ENCODE measurements at regions not wholly inside any gene's neighbourhood (a gene's known extent, or its start where the extent isn't known, plus 50 kb on each side); places are given as distances from the start of the nearest gene placed in this dataset.
"Not testable (repeated sequence)": the region's sequence is repeated elsewhere in the genome, so short reads cannot be mapped to it uniquely, and the experiment has no call there.

DNA sequence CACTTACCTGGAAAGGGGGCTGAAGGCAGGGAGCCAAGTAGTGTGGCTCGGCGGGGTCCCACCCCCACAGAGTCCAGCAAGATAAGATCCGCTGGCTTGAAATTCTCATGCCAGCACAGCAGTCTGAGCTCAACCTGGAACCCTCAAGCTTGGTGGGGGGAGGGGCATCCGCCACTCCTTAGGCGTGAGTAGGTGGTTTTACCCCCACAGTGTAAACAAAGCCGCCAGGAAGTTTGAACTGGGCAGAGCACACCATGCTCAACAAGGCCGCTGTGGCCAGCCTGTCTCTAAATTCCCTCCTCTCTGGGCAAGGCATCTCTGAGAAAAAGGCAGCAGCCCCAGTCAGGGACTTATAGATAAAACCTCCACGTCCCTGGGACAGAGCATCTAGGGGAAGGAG, 156.3 kb downstream of the KBTBD8 start:
- no peak for DNase-seq (ENCODE audit: low spot score)

- no peak for DNase-seq (ENCODE audit: low spot score)
Measured at GRCh38 chr3:67167481-67167880, 169.4 kb downstream of the KBTBD8 start.

GRCh38 chr3:67171841-67172240, 173.7 kb downstream of the KBTBD8 start:
- DNase-seq (ENCODE audit: low spot score): no peak

DNA sequence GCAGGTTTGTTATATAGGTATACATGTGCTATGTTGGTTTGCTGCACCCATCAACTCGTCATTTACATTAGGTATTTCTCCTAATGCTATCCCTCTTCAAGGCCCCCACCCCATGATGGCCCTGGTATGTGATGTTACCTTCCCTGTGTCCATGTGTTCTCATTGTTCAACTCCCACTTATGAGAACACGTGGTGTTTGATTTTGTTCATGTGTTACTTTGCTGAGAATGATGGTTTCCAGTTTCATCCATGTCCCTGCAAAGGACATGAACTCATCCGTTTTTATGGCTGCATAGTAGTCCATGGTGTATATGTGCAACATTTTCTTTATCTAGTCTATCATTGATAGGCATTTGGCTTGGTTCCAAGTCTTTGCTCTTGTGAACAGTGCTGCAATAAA, 175.0 kb downstream of the KBTBD8 start:
- DNase-seq (ENCODE audit: low spot score): not testable (repeated sequence)

DNA sequence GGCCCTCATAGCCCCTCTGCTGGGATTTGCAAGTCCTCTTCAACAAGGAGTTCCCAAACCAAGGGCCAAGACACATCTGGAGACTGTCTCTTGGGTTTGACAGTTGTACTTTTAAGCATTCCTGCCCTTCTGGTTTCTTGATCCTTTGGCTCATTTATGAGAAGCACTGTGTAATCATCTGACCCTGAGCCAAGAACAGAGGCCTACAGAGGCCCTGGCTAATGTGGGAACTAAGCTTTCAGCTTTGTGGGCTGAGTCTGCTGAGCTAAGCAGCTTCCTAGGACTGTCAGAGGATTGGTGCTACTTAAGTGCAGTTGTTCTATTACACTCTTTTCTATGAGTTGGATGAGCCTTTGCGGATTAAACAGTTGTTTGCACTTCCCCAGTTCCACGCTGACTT, 178.3 kb downstream of the KBTBD8 start:
- DNase-seq (ENCODE audit: low spot score): no peak

- DNase-seq (ENCODE audit: low spot score): no peak
Measured at GRCh38 chr3:67192466-67192865, 194.4 kb downstream of the KBTBD8 start.

- DNase-seq (ENCODE audit: low spot score): no peak
Measured at GRCh38 chr3:67196677-67197076, 198.6 kb downstream of the KBTBD8 start.

DNA sequence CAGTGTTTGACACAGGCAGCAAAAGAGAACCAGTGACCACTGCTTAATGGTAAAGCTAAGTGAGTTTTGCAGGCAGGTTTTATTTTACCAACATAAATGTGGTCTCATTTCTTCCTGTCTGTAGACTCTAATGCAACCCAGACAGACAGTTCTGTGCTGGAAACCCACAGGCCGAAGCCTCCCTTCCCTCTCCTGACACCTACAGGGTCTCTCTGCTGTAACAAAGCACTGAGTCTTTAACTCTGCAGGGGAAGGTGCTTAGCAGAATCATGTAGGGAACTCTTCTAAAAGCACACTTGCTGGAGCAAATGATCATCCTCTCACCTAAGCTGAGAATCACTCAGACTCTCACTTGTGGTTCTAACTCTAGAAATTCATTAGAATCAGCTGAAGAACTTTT, 200.3 kb downstream of the KBTBD8 start:
- DNase-seq (ENCODE audit: low spot score): no peak

DNA sequence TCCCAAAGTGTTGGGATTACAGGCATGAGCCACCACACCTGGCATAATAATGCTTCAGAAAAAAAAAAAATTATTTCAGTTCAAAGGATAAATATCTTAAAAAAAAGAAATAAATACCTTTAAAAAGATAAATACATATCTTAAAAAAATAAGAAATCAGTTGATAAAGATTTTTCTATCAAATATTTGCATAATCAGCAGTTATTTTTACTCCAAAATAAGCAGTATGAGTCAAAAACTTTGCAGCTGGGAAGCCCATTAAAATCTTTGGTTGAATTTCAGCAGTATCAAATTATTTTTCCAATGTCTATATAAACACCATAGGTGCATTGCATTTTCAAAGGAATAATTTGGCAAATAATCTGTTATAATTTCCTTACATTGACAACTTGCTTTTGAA, 202.5 kb downstream of the KBTBD8 start:
- DNase-seq (ENCODE audit: low spot score): no peak

DNA sequence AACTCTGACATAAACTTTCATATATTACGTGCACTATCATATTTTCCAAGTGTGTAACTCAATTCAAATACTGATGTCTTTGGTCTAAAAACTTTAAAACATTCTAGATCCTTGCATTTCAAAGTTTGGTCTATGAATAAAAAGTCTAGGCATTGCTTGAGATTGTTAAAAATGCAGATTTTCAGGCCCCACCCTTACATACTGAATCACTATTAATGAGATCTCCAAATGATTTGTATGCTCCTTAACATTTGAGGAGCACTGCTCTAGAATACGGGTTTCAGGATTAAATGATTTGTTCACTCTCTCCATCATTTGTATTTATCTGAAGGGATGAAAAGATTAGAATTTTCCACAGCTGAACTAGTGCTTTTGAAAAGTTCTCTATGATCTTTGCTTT, 202.9 kb downstream of the KBTBD8 start:
- no peak for DNase-seq (ENCODE audit: low spot score)

DNA sequence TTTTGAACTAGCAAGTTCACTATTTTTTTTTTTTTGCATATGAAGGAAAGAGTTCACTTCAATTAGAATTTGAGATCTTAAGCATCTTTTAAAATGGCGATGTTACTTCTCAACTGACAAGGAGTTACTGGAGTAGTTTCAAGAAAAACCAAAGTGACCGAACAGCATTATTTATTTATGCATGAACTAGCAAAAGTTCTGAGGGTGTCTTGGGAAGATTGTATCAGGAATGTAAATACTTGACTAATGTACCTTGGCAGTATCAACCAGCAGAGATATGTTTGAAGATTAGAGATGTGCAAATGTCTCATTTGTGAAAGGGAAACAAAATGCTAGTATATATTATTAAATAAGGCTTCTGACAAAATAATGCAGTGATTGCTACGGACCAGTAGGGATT, 203.9 kb downstream of the KBTBD8 start:
- DNase-seq (ENCODE audit: low spot score): no peak

DNA sequence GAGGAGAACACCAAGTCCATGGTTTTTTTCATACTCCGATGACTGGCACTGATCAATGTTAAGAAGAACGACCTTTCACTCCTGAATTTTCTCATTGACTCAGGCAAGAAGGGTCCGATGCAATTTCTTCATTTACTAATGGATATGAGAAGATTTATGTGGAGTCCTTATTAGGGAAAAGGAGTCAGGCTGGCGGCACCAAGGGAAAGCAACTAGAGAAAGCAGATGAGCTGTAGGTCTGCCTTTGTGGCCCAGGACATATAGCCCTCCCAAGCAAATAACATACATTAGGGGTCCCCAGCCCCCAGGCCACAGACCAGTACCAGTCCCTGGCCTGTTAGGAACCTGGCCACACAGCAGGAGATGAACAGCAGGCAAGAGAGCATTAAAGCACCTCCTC, 206.8 kb downstream of the KBTBD8 start:
- DNase-seq (ENCODE audit: low spot score): no peak

- no peak for DNase-seq (ENCODE audit: low spot score)
Measured at GRCh38 chr3:67215690-67216089, 217.6 kb downstream of the KBTBD8 start.

GRCh38 chr3:67227030-67227429, 228.9 kb downstream of the KBTBD8 start:
- DNase-seq (ENCODE audit: low spot score): no peak

DNA sequence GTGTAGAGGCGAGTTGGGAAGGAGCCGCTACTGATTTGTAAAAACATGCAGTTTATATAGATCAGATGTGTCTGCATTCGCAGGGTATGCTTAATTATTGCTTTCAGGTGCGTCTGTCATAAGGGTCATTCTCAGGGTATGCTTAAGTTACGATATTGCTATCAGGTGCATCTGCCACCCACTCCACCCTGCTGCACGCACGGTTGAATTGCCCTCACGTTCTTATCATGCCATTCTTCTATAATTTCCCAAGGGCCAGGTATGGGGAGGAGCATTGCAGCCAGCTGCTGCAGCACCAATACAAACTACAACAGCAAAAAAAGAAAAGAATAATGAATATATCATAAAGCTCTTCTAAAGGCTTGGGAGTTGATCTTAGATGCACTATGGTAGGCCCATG, 230.0 kb downstream of the KBTBD8 start:
- DNase-seq (ENCODE audit: low spot score): no peak

- DNase-seq (ENCODE audit: low spot score): no peak
Measured at GRCh38 chr3:67232642-67233041, 234.5 kb downstream of the KBTBD8 start.

DNA sequence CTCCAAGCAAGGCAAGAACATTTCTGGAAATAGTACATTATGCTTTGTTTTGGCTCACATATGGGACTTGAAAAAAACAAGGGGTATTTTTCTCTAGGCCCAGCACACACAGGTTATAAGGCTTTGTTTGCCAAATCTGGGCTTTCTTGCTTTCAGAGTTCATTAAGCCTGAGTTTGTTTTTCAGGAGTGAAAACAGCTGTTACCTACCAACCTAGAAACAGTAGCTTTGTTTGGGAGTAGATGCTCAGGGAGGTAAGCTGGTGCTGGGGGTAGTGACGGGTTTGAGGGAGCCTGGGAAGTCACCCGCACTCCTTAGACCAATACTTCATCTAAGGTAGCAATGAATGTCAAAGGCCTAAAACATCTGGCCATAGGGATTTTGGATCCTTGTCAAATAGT, 241.2 kb downstream of the KBTBD8 start:
- no peak for DNase-seq (ENCODE audit: low spot score)

GRCh38 chr3:67241084-67241483, 243.0 kb downstream of the KBTBD8 start:
- no peak for DNase-seq (ENCODE audit: low spot score)

GRCh38 chr3:67244130-67244529, 246.0 kb downstream of the KBTBD8 start:
- no peak for DNase-seq (ENCODE audit: low spot score)

- no peak for DNase-seq (ENCODE audit: low spot score)
Measured at GRCh38 chr3:67245545-67245944, 247.4 kb downstream of the KBTBD8 start.

DNA sequence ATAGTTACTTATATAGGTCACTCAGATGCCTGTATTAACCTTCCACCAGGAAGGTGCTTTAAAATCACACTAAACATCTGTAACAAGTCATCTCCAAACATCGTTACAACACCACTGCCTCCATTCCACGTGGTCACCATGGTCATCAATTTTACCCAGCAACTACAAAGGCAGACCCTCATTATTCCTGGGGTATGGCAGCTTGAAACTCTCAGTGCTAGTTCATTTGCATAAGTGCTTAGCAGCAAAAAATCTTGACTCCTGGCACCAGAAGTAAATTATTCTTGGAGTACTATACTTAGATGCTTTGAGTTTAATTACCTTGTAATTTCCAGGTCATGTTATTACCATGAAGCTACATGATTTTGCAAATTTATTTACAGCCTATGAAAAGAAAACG, 250.6 kb downstream of the KBTBD8 start:
- no peak for DNase-seq (ENCODE audit: low spot score)

DNA sequence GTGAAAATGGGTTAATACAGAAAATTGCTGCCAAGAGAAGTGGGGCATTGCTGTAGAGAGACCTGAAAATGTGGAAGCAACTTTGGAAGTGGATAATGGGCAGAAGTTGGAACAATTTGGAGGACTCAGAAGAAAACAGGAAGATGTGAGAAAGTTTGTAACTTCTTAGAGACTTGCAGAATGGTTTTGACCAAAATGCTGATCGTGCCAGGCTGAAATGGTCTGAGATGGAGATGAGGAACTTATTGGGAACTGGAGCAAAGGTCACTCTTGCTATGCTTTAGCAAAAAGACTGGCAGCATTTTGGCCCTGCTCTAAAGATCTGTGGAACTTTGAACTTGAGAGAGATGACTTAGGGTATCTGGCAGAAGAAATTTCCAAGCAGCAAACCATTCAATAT, 254.8 kb downstream of the KBTBD8 start:
- DNase-seq (ENCODE audit: low spot score): not testable (repeated sequence)

DNA sequence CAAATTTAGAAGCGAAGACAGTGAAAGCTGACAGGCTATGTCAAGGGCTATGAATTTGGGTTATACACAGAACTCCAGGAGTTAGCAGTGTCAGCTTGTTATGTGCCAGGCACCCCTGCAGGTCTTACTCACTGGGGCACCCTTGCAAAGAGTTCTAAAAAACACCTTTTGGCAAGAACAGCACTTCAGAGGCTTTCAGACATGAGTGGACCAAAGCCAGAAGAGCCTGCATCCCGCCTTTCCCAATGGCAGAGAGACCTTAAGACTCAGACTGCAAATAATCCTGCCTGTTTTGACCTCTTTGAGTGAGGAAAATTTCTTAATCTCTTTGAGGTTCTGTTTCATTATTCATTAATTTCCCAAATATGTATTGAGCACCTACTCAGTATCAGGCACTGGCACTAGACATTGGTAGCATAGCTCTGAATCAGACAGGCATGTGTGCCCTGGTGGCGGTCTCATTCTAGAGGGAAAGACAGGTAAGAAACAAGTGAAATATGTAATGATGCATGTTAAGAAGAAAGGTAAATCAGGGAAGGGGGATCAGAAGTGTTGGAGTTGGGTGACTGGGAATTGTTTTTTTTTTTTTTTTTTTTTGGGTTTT, 280.0 kb downstream of the KBTBD8 start:
- DNase-seq (ENCODE audit: low spot score): no peak

DNA sequence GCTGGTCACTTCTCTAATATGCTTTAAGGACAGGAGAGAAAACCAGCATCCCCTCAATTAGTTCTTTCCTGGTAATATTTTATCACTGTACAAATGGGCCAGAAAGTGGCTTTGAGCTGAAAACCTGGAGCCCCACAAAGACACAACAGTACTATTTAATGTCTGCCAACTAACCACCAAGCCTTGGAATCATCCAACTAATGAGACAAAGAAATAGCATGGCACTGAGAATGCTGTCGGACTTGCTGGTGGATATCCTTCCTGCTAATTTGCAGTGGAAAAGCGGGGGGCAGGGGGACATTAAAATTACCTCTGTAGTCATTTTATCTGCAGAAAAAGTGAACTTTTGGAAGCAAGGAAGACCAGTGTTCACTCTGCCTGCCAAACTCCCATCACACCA, 288.5 kb downstream of the KBTBD8 start:
- DNase-seq (ENCODE audit: low spot score): no peak

Data from kidney tubule cell (primary cell).